CD4-positive, alpha-beta T cell treated with Interferon alpha-2 for 1 hour (primary cell): ENCODE measurements at regions not wholly inside any gene's neighbourhood (a gene's known extent, or its start where the extent isn't known, plus 50 kb on each side); places are given as distances from the start of the nearest gene placed in this dataset.

ENCODE experiments used
- DNase-seq, 2 donors: peaks; one replicate each; pipeline ENCODE4 v3.0.0-alpha.2; 2020 to 2022

DNA sequence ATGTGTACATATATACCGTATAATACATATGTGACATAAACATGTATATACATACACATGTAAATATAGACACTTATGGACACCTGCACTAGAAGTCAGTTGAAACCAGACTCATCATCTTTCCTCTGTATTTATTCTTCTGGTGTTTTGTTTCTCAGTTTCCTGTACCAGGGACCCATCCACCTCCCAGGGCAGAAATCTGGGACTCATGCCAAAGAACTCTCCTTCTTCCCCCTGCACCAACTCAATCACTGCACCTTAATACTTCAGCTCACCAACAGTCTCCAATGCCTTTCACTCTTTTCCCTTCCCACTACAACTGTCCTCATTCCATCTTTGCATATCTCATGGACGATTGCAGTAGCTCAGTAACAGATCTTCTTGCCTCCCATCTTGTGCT, 428.0 kb downstream of the FBXO15 start:
- no peak for DNase-seq

GRCh38 chr18:73717570-73717969, 430.1 kb downstream of the FBXO15 start:
- no peak for DNase-seq

DNA sequence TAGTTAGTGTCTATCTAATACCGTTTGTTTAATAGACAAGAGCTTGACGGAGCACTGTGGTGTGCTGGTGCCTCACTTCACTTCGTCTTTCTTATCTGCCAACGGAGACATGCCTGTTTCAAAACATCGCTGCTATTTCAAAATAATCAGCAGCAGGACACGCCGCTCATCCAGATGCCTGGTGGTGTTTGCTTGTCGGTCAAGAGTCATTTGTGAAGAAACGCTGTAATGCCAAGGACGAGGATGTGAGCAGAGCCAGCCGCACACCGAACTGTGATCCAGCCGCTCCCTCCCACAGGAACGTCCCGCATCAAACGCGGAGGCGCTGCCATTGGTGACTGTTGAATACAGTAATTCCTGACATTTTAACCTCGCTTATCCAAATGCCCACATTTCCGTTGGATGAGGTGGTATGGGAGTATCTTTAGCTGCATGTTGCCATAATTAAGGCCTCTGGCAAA, 432.4 kb downstream of the FBXO15 start:
- no peak for DNase-seq

- no peak for DNase-seq
Observed at GRCh38 chr18:73714466-73714865, 433.2 kb downstream of the FBXO15 start.

DNA sequence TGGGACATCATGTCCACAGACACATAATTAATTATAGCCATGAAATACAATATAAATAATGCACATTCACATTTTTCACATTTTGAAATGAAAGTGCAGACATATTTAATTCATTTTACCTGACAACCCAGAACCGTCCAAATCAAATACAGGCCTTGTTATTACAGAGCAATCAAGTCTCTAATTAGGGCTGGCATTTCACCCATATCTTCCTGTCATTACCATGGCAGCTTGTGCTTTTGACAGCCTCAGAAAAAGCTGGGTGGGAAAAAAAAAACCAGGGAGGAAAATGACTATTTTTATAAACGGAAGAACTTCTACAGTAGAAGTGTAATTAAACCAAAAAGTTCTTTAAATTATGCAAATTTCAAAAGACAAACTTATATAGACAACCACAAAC, 436.4 kb downstream of the FBXO15 start:
- no peak for DNase-seq

DNA sequence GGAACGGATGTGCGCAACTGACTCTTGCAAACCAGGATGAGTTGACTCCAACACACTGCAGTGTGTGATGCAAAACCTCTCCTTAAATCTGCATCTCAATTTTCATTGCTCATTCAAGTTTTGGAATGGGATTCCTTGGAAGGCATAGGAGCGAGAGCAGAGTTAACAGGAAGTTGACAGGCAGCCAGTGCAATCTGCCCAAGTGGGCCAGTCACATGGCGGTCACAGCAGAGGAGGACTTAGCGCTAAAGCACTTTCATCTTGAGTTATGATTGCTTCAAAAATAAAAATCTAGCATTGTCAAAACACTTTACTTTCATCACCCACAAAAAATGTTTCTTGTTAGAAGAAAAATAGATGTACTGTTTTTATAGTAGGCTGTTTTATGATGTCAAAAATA, 439.0 kb downstream of the FBXO15 start:
- no peak for DNase-seq

DNA sequence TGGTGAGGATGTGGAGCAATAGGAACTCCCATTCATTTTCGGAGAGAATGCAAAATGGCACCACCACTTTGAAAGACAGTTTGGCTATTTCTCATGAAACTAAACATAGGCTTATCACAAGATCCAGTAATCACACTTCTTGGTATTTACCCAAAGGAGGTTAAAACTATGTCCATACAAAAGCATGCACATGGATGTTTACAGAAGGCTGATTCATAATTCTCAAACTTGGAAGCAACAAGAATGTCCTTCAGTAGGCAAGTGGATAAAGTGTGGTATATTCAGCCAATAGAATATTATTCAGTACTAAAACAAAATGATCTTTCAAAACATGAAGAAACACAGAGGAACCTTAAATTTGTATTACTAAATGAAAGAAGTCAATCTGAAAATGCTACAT, 440.6 kb downstream of the FBXO15 start:
- DNase-seq: no peak

DNA sequence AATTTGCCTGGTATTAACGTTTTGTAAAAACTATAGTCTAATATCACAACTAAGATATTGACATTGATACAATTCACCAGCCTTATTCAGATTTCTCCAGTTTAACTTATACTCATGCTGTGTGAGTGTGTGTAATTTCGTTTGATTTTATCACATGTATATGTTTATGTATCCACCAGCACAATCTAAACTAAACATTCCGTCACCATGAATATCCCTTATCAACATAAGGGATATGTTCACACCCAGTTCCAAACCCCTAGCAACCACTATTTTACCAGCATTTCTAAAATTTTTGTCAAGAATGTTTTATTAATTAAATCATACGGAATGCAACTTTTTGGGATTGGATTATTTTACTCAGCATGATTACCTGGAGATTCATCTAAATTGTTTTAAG, 450.3 kb downstream of the FBXO15 start:
- DNase-seq: no peak

- no peak for DNase-seq
Observed at GRCh38 chr18:73696698-73697097, 450.9 kb downstream of the FBXO15 start.

GRCh38 chr18:73696171-73696570, 451.5 kb downstream of the FBXO15 start:
- DNase-seq: no peak

DNA sequence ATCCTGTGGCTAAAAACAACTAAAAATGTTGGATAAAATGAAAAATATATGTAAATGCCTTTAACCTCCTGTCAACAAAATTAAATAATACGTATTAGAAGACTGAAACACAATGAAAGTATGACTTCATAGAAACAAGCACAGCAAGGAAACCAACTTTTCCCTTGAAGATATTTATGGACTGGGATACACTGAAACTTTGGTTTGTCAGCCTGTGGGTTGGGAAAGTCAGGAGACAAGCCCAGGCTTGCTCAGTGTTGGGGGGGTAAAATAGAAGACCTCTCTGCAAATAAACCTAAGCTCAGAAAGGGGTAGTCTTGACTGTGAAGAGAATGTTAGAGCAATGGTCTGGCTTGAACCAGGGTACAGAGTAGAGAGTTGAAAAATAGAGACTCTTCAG, 454.5 kb downstream of the FBXO15 start:
- DNase-seq: no peak

DNA sequence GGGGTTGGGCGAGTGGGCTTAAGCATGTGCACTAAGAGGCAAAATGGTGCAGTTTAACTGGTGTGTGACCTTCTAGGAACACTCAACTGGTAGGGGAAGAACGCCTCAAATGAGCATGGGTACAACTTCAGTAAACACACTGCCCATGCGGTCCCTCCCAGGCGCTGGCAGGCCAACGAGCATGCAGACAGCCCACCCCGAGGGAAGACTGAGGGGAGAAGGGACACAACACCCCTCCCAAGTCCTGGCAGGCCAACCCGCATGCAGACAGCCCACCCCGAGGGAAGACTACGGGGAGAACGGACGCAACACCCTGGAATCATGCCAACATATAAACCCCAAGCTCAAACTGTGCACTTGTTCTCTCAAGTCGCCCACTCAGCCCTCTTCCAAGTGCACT, 456.0 kb downstream of the FBXO15 start:
- DNase-seq: no peak

- DNase-seq: no peak
Observed at GRCh38 chr18:73691118-73691517, 456.5 kb downstream of the FBXO15 start.

DNA sequence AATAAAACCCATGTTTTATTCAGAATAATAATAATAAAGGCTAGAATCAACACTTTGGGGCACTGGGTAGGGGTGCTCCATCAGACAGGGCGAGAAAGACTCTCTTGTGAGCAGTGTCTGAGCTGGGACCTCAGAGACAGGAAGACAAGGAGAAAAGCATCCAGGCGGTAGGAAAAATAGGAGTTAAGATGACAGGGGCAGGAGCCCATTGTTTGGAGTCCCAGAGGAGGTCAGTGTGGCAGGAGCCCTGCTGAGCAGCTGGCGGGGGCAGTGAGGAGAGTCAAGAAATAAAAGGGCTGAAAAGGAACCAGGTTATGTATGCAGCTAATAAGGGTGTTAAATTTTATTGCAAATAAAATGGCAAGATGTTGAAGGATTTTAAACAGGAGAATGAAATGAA, 457.4 kb downstream of the FBXO15 start:
- no peak for DNase-seq

DNA sequence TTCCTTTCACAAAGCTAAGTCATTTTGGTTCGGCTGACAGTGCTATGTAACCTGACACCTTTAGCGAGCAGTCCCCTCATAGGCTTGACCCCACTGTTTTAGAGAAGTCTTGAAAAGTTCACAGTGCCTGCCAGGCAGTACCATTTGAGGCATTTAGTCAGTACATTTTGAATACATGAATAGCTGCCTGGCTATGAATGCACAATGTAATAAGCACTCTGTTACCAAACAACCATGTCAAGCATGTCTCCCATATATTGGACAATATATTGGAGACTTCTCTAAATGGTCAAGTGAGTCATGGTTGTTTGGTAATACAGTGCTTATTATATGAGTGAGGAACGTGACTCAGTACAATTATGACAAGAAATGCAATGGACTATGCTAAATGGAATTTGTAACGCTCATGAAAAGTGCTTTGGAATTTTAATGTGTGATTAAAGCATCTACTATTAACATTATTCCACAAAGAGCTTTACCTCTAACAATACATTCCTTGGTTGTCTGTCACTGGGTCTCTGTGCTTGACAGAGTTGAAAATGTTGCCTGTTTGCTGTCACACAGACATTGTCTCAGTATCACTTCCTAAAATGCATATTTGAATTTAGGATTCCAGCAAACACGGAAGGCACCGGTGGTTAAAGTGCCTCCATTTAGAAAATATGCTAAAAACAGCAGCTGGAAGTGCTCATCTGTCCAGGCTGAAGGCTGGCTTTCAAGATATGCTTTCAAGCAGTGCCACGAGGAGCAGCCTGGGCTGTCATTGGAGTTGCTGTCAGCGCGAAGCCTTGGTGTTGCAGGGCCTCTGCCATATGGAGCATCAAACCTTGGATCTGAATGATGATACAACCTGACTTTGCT, 458.6 kb downstream of the FBXO15 start:
- no peak for DNase-seq

GRCh38 chr18:73688161-73688560, 459.5 kb downstream of the FBXO15 start:
- DNase-seq: no peak

DNA sequence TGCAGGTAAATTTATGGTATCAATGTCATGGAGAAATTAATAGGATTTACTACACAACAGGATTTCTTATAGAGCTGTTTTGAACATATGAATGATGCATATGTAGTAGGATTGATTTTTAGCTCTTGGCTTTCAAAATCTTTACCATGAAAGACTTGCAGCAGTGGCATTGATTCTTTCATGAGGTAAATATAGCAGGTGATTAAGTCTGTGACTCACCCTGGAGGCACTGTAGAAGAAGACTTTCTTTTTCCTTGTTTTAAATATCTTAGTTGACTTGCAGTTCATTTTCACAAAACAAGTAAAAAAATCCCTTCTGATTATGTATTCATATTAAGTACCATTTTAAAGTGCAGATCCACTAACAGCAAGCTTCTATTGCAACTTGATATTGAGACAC, 463.0 kb downstream of the FBXO15 start:
- no peak for DNase-seq

- DNase-seq: no peak
Observed at GRCh38 chr18:73683409-73684238, 464.0 kb downstream of the FBXO15 start.

GRCh38 chr18:73681912-73682311, 465.7 kb downstream of the FBXO15 start:
- no peak for DNase-seq

DNA sequence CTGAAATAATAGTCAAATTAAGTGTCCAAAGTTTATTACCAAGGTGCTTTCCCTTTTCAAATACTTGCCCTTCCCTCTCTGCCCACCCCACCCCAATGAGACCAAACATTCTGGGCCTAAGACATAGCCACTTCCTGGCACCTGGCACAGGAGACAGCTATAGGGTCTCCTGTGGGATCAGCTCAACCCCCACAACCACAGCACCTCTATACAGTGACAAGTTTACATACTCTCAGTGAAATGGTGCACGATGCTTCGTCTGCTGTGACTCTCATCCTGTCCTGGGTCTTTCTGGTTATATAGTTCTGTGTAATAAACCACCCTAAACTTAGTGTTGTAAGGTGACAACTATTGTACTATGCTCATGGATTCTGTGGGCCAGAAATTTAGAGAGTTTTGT, 466.2 kb downstream of the FBXO15 start:
- DNase-seq: no peak

DNA sequence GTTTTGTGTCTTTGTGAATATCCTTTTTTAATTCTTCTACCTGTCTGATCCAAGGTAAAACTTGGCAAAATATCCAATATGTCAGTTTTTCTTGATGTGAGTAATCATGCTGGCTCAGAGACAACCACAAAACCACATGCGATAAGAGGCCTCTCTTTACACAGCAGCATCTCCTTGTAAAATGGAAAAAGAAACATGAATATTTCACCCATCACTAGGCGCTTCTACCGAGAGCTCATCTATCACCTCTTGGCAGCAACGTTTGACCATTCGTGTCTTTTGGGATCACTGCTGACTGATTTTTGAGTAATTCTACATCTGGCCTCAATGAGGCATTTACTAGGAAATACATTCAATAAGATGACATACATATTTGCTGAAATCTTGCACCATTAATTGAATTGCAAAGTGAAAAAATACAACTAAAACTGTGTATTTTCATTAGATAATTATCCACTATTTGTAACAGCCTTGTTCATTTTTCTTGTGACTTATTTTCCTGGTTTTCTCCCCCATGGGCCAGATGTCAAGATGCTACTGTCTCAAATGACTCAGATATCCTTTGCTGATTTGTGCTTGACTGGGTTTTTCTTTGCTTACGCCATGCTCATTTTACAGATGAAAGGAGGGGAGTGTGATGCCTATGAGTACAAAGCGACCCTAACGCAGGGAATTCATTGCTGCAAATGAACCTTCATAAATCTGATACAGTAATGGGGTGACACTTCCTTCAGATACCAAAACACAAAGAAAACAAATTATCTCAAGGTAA, 467.5 kb downstream of the FBXO15 start:
- no peak for DNase-seq

DNA sequence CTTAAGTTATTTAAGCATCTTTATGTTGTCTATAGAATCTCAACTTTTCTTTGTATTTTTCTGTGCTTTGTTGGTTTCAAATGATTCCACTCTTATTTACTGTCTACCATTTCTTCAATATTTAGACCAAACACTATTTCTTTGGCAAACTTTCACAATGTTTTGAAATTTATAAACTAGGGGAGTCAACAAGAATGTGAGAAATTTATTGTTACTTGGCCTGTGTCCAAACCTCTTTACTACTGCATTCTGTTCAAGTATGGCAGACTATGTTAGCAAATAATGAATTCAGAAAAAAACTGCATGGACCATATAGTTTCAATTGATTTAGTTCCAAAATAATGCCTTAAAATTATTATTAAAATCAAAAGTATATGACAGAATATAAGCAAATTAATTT, 470.2 kb downstream of the FBXO15 start:
- DNase-seq: no peak

DNA sequence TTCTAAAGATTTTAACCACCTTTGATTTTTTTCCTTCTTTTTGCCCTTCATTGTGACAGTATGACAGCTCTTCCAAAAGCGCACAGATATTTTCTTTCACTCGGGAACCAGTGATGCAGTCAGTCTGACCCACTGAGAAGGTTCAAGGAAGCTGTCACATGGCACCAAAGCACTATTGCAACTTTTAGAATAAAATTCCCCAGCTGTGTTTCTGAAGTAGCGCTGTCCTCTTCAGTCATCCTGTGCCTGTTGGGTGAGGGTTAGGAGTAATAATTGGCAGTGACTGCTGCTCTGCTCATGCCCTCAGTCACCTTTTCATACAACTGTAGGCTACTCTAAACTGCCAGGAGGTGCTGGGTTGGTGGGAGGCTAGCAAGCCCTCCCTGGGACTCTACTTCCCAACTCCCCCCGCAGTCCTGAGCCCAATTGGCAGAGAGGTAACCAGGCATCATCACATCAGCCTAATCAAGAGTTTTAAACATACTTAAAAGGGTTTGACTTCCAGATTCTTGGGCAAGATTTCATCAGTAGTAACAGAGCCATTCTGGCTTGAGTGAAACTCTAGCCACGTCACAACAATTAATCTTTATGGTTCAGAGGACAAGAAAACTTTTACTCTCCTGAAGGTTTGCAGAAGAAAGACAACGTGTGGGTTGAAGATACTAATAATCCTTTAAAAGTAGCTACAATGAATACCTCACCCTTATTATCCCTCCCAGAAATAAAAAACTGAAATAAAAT, 473.3 kb downstream of the FBXO15 start:
- no peak for DNase-seq
